ENCODE measurements at regions not wholly inside any gene's neighbourhood (a gene's known extent, or its start where the extent isn't known, plus 50 kb on each side); places are given as distances from the start of the nearest gene placed in this dataset.

DNA sequence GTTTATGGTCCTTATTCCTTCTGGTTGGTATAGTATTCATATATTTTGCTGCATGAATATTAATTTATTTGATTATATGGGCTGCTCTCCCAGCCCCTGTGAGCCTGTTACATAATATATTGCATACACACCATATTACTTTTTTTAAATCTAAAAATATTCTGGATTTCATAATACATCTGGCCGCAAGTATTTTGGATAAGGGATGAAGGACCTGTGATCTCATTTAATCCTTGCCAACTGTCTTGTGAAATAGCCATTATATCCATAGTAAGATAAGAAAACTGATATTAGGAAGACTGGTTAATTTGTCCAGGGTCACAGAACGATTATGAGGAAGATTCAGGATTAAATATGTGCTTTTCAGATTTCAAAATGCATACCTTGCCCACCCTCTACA, 433.6 kb downstream of the LPIN1 start:
- DNase-seq (ENCODE audit: low spot score), result no peak
- H3K4me3 ChIP-seq, result no peak overlapping the region
- no peak overlapping the region for H3K27ac ChIP-seq
- TF ChIP-seq, protein P1, sequence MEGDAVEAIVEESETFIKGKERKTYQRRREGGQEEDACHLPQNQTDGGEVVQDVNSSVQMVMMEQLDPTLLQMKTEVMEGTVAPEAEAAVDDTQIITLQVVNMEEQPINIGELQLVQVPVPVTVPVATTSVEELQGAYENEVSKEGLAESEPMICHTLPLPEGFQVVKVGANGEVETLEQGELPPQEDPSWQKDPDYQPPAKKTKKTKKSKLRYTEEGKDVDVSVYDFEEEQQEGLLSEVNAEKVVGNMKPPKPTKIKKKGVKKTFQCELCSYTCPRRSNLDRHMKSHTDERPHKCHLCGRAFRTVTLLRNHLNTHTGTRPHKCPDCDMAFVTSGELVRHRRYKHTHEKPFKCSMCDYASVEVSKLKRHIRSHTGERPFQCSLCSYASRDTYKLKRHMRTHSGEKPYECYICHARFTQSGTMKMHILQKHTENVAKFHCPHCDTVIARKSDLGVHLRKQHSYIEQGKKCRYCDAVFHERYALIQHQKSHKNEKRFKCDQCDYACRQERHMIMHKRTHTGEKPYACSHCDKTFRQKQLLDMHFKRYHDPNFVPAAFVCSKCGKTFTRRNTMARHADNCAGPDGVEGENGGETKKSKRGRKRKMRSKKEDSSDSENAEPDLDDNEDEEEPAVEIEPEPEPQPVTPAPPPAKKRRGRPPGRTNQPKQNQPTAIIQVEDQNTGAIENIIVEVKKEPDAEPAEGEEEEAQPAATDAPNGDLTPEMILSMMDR (IDR thresholded peaks at IDR 0.05), result no peak

DNA sequence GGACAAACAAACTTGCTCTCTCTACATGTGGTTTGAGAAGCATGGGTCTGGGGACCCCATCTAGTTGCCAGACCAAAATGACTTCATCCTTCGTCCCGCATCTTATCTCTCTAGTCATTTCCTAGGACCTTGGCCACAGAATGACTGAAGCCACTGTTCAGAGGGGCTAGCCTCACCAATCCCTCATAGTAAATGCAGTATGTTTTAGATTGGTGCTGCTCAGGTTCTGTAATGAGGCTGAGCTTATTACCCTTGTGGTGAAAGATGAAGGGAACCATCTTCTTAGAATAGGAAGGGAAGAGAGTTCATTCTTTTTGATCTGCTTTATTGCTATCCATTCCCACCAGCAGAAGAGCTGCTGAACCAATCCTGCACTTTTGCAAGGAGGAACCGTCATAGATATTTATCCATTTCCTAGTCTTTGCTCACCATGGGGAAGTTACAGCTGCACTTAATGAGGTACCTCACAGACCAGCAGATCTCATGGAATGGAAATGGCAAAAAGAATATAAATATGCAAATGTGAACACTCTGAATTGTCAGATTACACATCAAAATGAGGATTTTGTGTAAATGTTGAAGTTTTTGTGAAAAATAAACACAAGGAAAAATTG, 436.7 kb downstream of the LPIN1 start:
- no peak for DNase-seq (ENCODE audit: low spot score)
- TF ChIP-seq, protein P1 (IDR thresholded peaks at IDR 0.05), result no peak

DNA sequence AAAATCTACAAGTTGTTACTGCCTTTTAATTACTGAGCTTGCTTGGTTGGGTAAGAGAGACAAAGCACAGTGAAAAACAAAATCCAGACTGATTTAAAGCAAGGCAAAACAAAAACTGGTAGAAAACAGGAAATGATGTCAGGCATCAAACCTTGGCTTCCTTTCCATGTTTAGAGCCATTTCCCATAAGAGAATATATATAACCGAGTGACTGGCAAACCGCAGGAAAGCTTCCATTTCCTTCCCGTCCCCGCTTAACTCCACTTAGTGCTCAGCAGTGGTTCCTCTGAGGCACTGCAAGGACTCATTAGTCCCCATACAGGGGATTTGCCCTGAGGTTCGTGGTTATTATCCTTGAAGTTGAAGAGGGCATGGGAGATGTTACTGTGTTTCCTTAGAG, 446.3 kb downstream of the LPIN1 start:
- TF ChIP-seq, protein P1 (IDR thresholded peaks at IDR 0.05), result no peak
- Histone ChIP-seq H3K4me3 (no peak overlapping the region), H3K27ac (peak overlapping the region in 1 of 2 donors; percentile 37)
- no peak for DNase-seq (ENCODE audit: low spot score)

More for the DNA sequence above, 436.7 kb downstream of the LPIN1 start:
- no peak overlapping the region for H3K4me3 ChIP-seq
- no peak overlapping the region for H3K27ac ChIP-seq

DNA sequence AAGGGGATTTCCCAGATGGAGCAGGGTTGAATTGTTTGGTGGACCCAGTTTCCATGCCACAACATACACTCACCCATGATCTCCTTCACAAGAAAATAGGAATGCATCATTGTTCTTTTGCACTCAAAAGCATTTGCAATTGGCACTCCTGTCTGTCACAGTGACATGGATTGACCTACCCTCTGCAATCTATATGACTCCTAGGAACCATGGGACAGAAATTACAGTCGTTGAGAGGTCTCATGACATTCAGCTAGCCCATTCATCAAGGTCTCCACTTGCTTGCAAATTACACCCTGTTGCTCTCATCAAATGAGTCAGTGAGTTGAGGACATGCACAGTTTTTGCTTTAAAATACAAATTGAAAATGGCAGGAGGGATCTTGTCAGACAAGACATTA, 448.5 kb downstream of the LPIN1 start:
- TF ChIP-seq, protein P1 (IDR thresholded peaks at IDR 0.05), result no peak
- H3K4me3 ChIP-seq, result no peak overlapping the region
- DNase-seq (ENCODE audit: low spot score), result no peak
- H3K27ac ChIP-seq, result no peak overlapping the region

DNA sequence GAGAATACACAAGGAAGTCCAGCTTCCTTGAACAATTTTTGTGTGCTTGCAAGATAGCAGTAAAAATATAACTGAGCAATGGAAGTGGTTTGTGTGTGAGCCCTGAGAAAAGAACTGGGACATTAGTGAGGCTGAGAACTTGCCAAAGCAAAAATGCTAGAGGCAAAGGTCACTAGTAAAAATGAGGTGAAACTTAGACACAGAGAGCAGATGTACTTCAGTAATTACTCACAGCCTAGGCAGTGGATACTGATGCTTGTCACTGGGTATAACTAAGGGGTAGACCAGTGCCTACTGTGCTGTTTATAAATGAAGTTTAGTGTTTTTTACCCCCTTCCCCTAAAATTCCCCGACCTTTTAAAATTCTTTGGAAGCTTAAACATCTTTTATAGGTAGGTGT, 450.1 kb downstream of the LPIN1 start:
- TF ChIP-seq, protein P1 (IDR thresholded peaks at IDR 0.05), result no peak
- Histone ChIP-seq H3K4me3 (no peak overlapping the region), H3K27ac (no peak overlapping the region)
- no peak for DNase-seq (ENCODE audit: low spot score)

DNA sequence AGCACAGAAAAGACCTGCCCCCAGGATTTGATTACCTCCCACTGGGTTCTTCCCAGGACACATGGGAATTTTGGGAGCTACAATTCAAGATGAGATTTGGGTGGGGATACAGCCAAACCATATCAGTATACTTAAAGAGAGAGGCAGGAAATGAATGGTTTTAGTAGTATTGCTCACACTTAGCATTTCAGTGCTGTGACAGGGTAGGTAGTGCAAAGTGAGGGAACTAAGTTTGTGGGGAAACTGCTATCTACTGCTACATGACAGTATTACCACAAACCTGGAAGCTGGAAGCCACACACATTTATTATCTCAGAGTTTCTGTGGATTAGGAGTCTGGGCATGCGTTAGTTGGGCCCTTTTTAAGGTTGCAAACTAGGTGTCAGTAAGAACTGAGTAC, 450.7 kb downstream of the LPIN1 start:
- Histone ChIP-seq H3K27ac (no peak overlapping the region), H3K4me3 (no peak overlapping the region)
- no peak for DNase-seq (ENCODE audit: low spot score)
- TF ChIP-seq, protein P1 (IDR thresholded peaks at IDR 0.05), result no peak

DNA sequence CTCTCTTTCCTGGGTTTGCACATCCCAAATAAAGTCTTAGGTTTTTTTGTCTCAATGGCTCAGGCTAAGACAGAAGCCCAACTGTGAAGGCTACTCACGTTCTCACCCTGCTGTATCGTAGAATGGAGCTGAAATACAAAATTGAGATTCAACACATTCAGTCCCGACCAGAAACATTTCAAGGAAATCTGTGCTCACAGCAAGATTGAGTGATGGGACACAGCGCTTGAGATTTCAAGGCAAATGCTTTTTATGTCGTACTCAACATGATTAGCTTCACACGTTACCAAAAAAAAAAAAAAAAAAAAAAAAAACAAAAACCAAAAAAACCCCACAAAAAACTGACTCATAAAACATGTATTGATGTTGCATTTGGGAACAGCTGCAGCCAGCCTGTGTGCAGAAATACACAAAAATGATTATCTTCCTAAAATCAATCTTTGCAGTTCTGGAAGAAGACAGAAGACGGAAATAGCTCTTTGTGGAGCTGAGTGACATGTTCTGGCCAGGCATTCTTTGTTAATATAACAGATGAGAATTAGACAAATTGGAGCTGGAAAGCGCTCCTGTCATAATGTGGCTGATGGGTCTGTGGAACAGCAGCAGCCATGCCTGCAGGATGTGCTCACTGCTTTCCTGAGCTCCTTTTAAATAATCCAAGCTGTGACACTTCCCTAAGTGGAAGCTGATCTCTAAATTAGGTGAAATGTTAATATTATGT, 453.2 kb downstream of the LPIN1 start:
- no peak overlapping the region for H3K27ac ChIP-seq
- no peak for DNase-seq (ENCODE audit: low spot score)
- H3K4me3 ChIP-seq, result no peak overlapping the region
- TF ChIP-seq, protein P1 (IDR thresholded peaks at IDR 0.05), result no peak

All from coronary artery (tissue), 2 donors.